Cardiac fibroblast (primary cell): ENCODE measurements at regions not wholly inside any gene's neighbourhood (a gene's known extent, or its start where the extent isn't known, plus 50 kb on each side); places are given as distances from the start of the nearest gene placed in this dataset.
A peak's percentile ranks its signal among the peaks of the same experiment; 100 is the strongest.
"Not testable (repeated sequence)": the region's sequence is repeated elsewhere in the genome, so short reads cannot be mapped to it uniquely, and the experiment has no call there.

Source experiments
- DNase-seq, 2 donors: peaks; one replicate each; pipeline versions ENCODE4 v3.0.0 to v3.0.0-alpha.2; 2010; ENCODE audit warnings: low read depth in 2 of 2
- H3K4me3 ChIP-seq, 2 donors: replicated peaks in 1 of 2; 1 replicate in 1 of 2; 2 replicates in 1 of 2; pipeline ENCODE4 v1.5.1; 2011; ENCODE audit warnings: low read depth in 2 of 2, low read length in 2 of 2, mild to moderate bottlenecking in 2 of 2, moderate library complexity in 1 of 2
- CTCF ChIP-seq: IDR thresholded peaks from one replicate; pipeline ENCODE4 v1.5.1; 2011; ENCODE audit warnings: low read depth, mild to moderate bottlenecking, low read length, inconsistent platforms

DNA sequence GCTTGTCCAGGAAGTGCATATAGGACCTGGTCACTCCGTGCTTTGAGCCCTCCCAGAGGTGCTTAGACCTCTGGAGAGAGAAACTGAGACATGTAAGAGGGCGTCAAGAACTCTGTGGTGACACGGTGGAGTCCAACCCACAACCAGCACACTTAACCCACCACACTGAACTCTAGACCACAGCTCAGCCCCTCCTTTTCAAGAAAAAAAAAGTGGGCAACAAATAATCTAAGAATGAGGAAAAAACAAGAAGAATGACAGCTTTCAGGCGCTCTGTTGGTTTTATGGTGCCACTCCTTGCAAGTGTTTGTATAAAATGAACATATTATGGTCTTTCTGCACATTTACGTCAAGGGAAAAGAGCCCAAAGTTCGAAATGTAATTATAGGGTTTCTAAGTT, 50.2 kb upstream of the SNAPC3 start:
- TF ChIP-seq CTCF = no peak
- DNase-seq = no peak
- H3K4me3 ChIP-seq = no peak overlapping the region

- no peak for TF ChIP-seq CTCF
These were observed 51.2 kb upstream of the SNAPC3 start for GRCh38 chr9:15371448-15371845.

GRCh38 chr9:15370466-15371447, 51.9 kb upstream of the SNAPC3 start:
- TF ChIP-seq CTCF = no peak
- DNase-seq = peak in 1 of 2 donors; percentile 49

More at GRCh38 chr9:15371448-15371845, 51.2 kb upstream of the SNAPC3 start:
- no peak overlapping the region for H3K4me3 ChIP-seq
- DNase-seq = no peak

DNA sequence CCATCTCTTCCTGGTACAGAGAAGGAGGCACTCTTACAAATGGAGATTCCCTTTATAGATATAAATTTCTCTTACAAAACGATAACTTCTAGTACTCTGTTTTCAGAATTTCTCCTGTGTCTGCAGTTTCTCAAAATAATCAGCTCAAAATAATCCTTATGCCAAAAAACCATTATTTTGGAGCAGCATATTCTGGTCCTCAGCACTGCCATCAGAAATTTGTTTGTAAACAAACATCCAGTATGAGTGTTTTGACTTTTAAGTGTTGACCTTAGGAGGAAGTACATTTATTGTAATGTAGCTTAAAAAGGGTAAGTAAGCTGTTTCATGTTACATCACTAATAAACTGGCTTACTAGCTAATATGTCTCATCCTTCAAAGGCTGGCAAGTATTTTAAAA, 52.8 kb upstream of the SNAPC3 start:
- no peak overlapping the region for H3K4me3 ChIP-seq
- TF ChIP-seq CTCF = no peak
- DNase-seq = no peak

More at GRCh38 chr9:15370466-15371447, 51.9 kb upstream of the SNAPC3 start:
- no peak overlapping the region for H3K4me3 ChIP-seq

DNA sequence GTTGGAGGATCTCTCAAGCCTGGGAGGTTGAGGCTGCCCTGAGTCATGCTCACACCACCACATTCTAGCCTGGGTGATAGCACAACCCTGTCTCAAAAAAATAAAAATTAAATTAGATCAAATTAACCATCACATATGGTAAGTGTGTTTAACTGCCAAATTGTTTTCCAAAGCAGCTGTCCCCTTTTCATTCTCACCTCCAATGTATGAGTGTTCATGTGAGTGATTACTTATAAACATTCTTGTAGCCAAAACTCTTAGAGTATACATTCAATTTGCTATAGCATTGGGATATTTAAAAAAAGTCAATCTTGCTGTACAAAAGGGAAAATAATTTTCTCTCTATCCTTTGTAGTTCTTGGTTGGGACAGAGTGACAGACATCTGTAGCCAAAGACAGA, 53.4 kb upstream of the SNAPC3 start:
- H3K4me3 ChIP-seq = no peak overlapping the region
- no peak for TF ChIP-seq CTCF
- DNase-seq = no peak

GRCh38 chr9:15364975-15365553, 57.6 kb upstream of the SNAPC3 start:
- H3K4me3 ChIP-seq, DNase-seq: not testable (repeated sequence)

GRCh38 chr9:15361737-15362136, 54.7 kb upstream of the TTC39B start:
- TF ChIP-seq CTCF = no peak
- no peak for DNase-seq
- no peak overlapping the region for H3K4me3 ChIP-seq
